Stimulated activated naive CD8-positive, alpha-beta T cell treated with anti-CD3 and anti-CD28 coated beads, Interleukin-15, Interleukin-2, amounts not matched to agents 100 U/mL and 50 U/mL, for 24 hours (primary cell): ENCODE measurements at regions not wholly inside any gene's neighbourhood (a gene's known extent, or its start where the extent isn't known, plus 50 kb on each side); places are given as distances from the start of the nearest gene placed in this dataset.

Source experiments
- ATAC-seq: fragments of 150-1000 bp; cut with Tn5 transposase; one replicate; pipeline ENCODE4 v1.10.0; 2021
- DNase-seq: peaks from one replicate; pipeline ENCODE4 v3.0.0; 2021

GRCh38 chr6:165823609-165824326, 160.7 kb upstream of the PDE10A start:
- DNase-seq (no peak), ATAC-seq (no peak)

GRCh38 chr6:165822501-165822900, 159.5 kb upstream of the PDE10A start:
- DNase-seq (no peak), ATAC-seq (no peak)

GRCh38 chr6:165821754-165822153, 158.7 kb upstream of the PDE10A start:
- no peak for ATAC-seq

GRCh38 chr6:165820934-165821333, 157.9 kb upstream of the PDE10A start:
- ATAC-seq (no peak), DNase-seq (no peak)

More at GRCh38 chr6:165821754-165822153, 158.7 kb upstream of the PDE10A start:
- DNase-seq, result no peak

- no peak for DNase-seq
- ATAC-seq, result no peak
Observed at GRCh38 chr6:165820407-165820806, 157.4 kb upstream of the PDE10A start.

- DNase-seq, result no peak
- no peak for ATAC-seq
Observed at GRCh38 chr6:165819394-165819793, 156.4 kb upstream of the PDE10A start.

- ATAC-seq (no peak), DNase-seq (no peak)
Observed at GRCh38 chr6:165818200-165818599, 155.2 kb upstream of the PDE10A start.

GRCh38 chr6:165817771-165818170, 154.7 kb upstream of the PDE10A start:
- ATAC-seq (no peak), DNase-seq (no peak)

- ATAC-seq (no peak), DNase-seq (no peak)
Observed at GRCh38 chr6:165817148-165817547, 154.1 kb upstream of the PDE10A start.

GRCh38 chr6:165814679-165815078, 151.6 kb upstream of the PDE10A start:
- DNase-seq (no peak), ATAC-seq (no peak)

GRCh38 chr6:165811512-165811911, 148.5 kb upstream of the PDE10A start:
- DNase-seq, result no peak
- no peak for ATAC-seq

GRCh38 chr6:165808021-165808420, 145.0 kb upstream of the PDE10A start:
- ATAC-seq (no peak), DNase-seq (no peak)

GRCh38 chr6:165807249-165807960, 144.4 kb upstream of the PDE10A start:
- ATAC-seq (no peak), DNase-seq (no peak)

- no peak for DNase-seq
- no peak for ATAC-seq
Observed at GRCh38 chr6:165806126-165806810, 143.2 kb upstream of the PDE10A start.

- DNase-seq, result no peak
- ATAC-seq, result no peak
Observed at GRCh38 chr6:165805636-165806035, 142.6 kb upstream of the PDE10A start.

- ATAC-seq (no peak), DNase-seq (no peak)
Observed at GRCh38 chr6:165805067-165805555, 142.1 kb upstream of the PDE10A start.

GRCh38 chr6:165804331-165805066, 141.5 kb upstream of the PDE10A start:
- no peak for ATAC-seq
- DNase-seq, result no peak

GRCh38 chr6:165800337-165800736, 137.3 kb upstream of the PDE10A start:
- ATAC-seq (no peak), DNase-seq (no peak)

- DNase-seq, result no peak
- no peak for ATAC-seq
Observed at GRCh38 chr6:165799391-165800153, 136.5 kb upstream of the PDE10A start.

GRCh38 chr6:165798991-165799390, 135.9 kb upstream of the PDE10A start:
- DNase-seq, result no peak
- ATAC-seq, result no peak

- no peak for DNase-seq
- no peak for ATAC-seq
Observed at GRCh38 chr6:165794179-165794601, 131.1 kb upstream of the PDE10A start.
